ENCODE measurements at regions not wholly inside any gene's neighbourhood (a gene's known extent, or its start where the extent isn't known, plus 50 kb on each side); places are given as distances from the start of the nearest gene placed in this dataset.

- DNase-seq, result no peak
Measured at GRCh38 chr11:44498089-44498871, 67.2 kb upstream of the CD82 start.

DNA sequence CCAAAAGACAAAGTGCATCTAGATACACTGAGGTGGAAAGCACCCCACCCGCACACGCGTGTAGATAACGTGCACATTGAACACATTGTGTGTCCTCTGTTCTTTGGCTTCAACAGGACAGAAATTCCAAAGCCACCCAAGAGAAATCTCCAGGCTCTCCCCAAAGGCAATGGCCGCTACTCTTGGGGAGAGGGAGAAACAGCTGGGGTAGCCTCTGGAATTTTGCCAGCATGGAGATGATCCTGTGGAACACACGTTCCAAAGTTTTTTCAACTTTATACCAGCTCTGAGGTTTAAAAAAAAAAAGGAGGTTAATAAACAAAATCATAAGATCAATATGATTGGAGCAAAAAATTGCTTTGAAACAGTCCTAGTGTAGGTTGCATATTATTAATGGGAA, 63.0 kb upstream of the CD82 start:
- DNase-seq, result no peak

- DNase-seq, result peak; percentile 70
Measured at GRCh38 chr11:44505581-44506054, 59.8 kb upstream of the CD82 start.

DNA sequence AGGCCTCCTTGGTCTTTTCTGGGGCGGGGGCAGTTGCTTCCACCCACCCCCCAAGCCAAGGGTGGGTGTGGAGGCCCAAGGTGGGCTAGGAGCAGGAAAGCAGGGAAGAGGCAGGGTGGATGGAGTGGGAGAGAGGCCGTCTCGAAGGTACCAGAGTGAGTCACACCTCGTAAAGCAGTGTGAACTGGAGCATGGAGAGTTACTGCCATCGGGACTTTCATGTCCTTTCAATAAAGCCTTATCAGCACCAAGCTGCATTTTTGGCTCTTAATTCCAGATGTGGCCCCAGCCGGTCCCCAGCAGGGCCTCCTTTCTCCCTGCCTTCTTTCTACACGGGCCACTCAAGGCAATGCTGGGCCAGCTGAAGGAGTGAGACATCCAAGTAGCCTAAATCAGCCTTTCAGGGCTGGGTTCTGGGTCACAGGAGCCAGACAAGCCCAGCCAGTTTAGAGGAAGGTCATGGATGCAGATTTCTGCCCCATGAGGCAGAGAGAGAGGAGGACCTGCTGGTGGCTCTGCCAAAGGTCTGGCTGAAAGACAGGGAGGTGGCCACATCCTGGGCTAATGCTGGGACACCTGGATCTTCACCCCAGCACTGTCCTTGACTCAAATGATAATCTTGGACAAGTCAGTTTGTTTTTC, 59.0 kb upstream of the CD82 start:
- DNase-seq, result no peak

- no peak for DNase-seq
Measured at GRCh38 chr11:44507491-44507890, 58.0 kb upstream of the CD82 start.

GRCh38 chr11:44507896-44508445, 57.5 kb upstream of the CD82 start:
- DNase-seq, result no peak

- DNase-seq, result no peak
Measured at GRCh38 chr11:44509296-44509695, 56.2 kb upstream of the CD82 start.

- DNase-seq, result no peak
Measured at GRCh38 chr11:44510372-44510771, 55.1 kb upstream of the CD82 start.

DNA sequence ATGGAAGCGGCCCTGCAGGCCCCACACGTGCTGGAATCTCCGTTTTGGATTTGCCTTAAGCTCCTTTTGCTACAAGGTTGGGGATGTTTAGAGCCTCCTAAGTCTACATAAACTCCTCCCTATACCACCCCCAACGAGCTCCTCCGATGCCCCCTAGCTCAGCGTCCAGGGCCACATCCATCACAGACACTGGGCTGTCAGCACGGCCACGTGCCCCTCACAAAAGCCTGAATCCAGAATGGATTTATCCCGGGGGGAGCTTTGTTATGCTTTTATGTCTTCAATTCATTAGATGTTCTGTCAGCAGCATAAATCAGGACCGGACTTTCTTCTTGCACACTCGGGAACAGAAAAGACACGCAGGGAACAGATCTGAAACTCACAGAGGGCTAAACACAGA, 52.6 kb upstream of the CD82 start:
- DNase-seq, result no peak

- DNase-seq, result no peak
Measured at GRCh38 chr11:44515048-44515447, 50.4 kb upstream of the CD82 start.
